GM20000 (cell line): ENCODE measurements at regions not wholly inside any gene's neighbourhood (a gene's known extent, or its start where the extent isn't known, plus 50 kb on each side); places are given as distances from the start of the nearest gene placed in this dataset.
"Not testable (repeated sequence)": the region's sequence is repeated elsewhere in the genome, so short reads cannot be mapped to it uniquely, and the experiment has no call there.

Source experiments
- DNase-seq: peaks from one replicate; pipeline ENCODE4 v3.0.0; 2012; ENCODE audit warnings: low spot score
- TF ChIP-seq, protein P1 (sequence below): IDR thresholded peaks from 2 replicates; pipeline ENCODE4 v1.5.1; 2012; ENCODE audit warnings: mild to moderate bottlenecking, control low read depth; ENCODE audit errors: extremely low read depth, missing control alignments

DNA sequence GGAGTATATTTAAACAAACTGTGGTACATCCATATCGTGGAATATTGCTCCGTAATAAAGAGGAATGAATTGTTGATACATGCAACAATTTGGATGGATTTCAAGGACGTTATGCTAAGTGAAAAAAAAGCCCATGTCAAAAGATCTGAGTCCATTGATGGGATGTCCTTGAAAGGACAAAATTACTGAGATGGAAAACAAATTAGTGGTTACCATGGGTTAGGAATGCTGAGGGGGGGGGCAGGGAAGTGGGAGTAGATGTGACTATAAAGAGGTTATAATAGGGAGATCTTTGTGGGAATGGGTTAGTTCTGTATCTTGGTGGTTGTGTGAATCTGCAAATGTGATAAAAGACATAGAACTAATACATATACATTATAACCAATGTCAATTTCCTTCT, 409.3 kb downstream of the SRGAP2C start:
- DNase-seq, result no peak
- TF ChIP-seq, protein P1, sequence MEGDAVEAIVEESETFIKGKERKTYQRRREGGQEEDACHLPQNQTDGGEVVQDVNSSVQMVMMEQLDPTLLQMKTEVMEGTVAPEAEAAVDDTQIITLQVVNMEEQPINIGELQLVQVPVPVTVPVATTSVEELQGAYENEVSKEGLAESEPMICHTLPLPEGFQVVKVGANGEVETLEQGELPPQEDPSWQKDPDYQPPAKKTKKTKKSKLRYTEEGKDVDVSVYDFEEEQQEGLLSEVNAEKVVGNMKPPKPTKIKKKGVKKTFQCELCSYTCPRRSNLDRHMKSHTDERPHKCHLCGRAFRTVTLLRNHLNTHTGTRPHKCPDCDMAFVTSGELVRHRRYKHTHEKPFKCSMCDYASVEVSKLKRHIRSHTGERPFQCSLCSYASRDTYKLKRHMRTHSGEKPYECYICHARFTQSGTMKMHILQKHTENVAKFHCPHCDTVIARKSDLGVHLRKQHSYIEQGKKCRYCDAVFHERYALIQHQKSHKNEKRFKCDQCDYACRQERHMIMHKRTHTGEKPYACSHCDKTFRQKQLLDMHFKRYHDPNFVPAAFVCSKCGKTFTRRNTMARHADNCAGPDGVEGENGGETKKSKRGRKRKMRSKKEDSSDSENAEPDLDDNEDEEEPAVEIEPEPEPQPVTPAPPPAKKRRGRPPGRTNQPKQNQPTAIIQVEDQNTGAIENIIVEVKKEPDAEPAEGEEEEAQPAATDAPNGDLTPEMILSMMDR, result no peak

DNA sequence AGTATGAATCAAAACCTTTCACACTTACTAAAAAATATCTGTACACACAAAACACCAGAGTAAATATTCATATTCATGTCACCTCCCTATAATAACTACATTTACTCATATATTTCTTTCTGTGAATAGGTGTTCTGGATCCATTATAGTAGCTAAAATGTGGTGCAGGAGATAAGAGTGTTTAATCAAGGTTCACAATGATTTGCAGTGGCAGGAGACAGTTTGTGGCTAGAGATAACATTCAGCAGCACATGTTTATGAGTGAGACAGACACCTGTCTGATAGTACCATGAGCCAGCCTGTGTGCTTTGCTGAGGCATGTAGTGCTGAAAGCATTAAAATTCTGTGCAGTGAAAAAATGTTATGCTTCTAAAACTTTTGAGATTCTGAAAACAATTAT, 410.3 kb downstream of the SRGAP2C start:
- no peak for DNase-seq
- TF ChIP-seq, protein P1, result no peak

DNA sequence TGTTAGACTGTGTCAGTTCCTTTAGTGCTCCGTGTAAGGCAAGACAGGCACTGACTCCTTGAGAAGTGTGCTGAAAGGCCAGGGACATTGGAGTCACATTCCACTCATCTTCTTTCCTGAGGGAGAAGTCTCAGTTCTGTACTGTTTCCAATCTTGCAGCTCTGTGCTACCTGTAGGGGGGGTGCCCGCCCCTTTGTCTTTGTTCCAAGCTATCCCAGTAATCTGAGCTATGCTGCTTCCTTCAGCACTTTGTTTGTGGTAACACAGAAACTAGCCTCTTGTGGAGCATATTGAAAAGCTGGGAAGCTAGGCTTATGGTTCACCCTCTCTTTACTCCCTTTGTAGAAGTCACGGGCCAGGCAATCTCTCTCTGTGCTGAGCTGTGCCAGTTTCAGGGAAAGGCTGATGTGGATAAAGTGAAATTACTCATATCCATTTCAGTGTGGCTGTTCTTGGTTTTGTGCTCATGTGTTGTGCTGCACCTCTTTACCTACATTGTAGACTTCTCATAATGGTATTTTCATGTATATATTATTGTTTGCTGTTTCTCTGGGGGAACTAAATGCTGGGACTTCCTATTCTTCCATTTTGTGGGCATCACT, 420.2 kb downstream of the SRGAP2C start:
- DNase-seq, result not testable (repeated sequence)

DNA sequence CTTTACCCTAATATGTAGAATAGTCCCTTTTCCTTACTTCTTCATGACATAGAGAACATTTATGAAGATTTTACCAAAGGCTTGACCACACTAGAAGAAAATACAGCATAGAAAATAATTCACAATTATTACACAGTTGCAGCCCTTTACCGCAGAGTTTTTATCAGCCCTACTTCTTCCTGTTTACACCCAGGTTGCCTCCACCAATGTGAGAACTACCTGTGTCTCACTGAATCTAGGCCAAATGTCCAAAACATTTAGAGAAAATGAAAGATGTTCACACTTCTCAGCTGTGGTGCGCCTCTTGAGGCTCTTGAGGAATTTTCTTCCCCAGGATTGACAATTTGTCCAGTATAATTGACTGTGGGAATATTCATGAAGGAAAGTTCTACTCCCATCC, 422.7 kb downstream of the SRGAP2C start:
- not testable (repeated sequence) for DNase-seq
